SK-N-SH treated with all-trans-retinoic acid at 6 μM for 48 hours (cell line): ENCODE measurements at regions not wholly inside any gene's neighbourhood (a gene's known extent, or its start where the extent isn't known, plus 50 kb on each side); places are given as distances from the start of the nearest gene placed in this dataset.
"Not testable (repeated sequence)": the region's sequence is repeated elsewhere in the genome, so short reads cannot be mapped to it uniquely, and the experiment has no call there.

ENCODE experiments used
- ATAC-seq: fragments of 200-7000 bp; cut with Tn5 transposase; 3 replicates; pipeline ENCODE4 v1.9.1; 2020; ENCODE audit warnings: mild to moderate bottlenecking, moderate library complexity
- ARNTL ChIP-seq: fragments of 450-650 bp; formaldehyde crosslinking; IDR thresholded peaks from 2 replicates; pipeline ENCODE4 v1.5.0; 2020; ENCODE audit warnings: low read depth, mild to moderate bottlenecking, moderate library complexity, borderline replicate concordance
- BACH2 ChIP-seq: fragments of 250-450 bp; sonication (Bioruptor Pico); IDR thresholded peaks from 2 replicates; pipeline ENCODE4 v1.9.0; 2021; ENCODE audit warnings: mild to moderate bottlenecking, borderline replicate concordance
- CSDC2 ChIP-seq: fragments of 250-450 bp; sonication (Bioruptor Pico); IDR thresholded peaks from 2 replicates; pipeline ENCODE4 v1.5.0; 2020; ENCODE audit warnings: mild to moderate bottlenecking, moderate library complexity
- CSRNP3 ChIP-seq: fragments of 250-450 bp; sonication (Bioruptor Pico); IDR thresholded peaks from 2 replicates; pipeline ENCODE4 v1.5.1; 2021; ENCODE audit warnings: mild to moderate bottlenecking, moderate library complexity
- ESRRG ChIP-seq: fragments of 250-450 bp; sonication (Bioruptor Pico); IDR thresholded peaks from 2 replicates; pipeline ENCODE4 v1.6.1; 2021; ENCODE audit warnings: mild to moderate bottlenecking
- GLIS3 ChIP-seq: fragments of 250-450 bp; sonication (Bioruptor Pico); IDR thresholded peaks from 2 replicates; pipeline ENCODE4 v1.5.0; 2020; ENCODE audit warnings: mild to moderate bottlenecking, moderate library complexity
- ISL1 ChIP-seq: fragments of 250-450 bp; sonication (Bioruptor Pico); IDR thresholded peaks from 2 replicates; pipeline ENCODE4 v2.1.2; 2022; ENCODE audit warnings: mild to moderate bottlenecking, moderate library complexity
- OSR1 ChIP-seq: fragments of 250-450 bp; sonication (Bioruptor Pico); IDR thresholded peaks from 2 replicates; pipeline ENCODE4 v1.8.0; 2022; ENCODE audit warnings: moderate library complexity, mild to moderate bottlenecking, inconsistent platforms
- PPARA ChIP-seq: fragments of 250-450 bp; sonication (Bioruptor Pico); IDR thresholded peaks from 2 replicates; pipeline ENCODE4 v1.5.0; 2020; ENCODE audit warnings: mild to moderate bottlenecking, borderline replicate concordance
- RARB ChIP-seq: fragments of 250-450 bp; sonication (Bioruptor Pico); IDR thresholded peaks from 2 replicates; pipeline ENCODE4 v1.8.0; 2021; ENCODE audit warnings: mild to moderate bottlenecking, moderate library complexity
- SNAI2 ChIP-seq: fragments of 250-450 bp; sonication (Bioruptor Pico); IDR thresholded peaks from 2 replicates; pipeline ENCODE4 v1.5.0; 2020; ENCODE audit warnings: mild to moderate bottlenecking, moderate library complexity
- TCF4 ChIP-seq: fragments of 250-450 bp; sonication (Bioruptor Pico); IDR thresholded peaks from 2 replicates; pipeline ENCODE4 v1.8.0; 2021; ENCODE audit warnings: mild to moderate bottlenecking, moderate library complexity, borderline replicate concordance
- TOX ChIP-seq: fragments of 250-450 bp; sonication (Bioruptor Pico); IDR thresholded peaks from 2 replicates; pipeline ENCODE4 v1.8.0; 2021; ENCODE audit warnings: mild to moderate bottlenecking, moderate library complexity, borderline replicate concordance
- ZC3H10 ChIP-seq: fragments of 250-450 bp; sonication (Bioruptor Pico); IDR thresholded peaks from 2 replicates; pipeline ENCODE4 v1.5.1; 2021; ENCODE audit warnings: mild to moderate bottlenecking, moderate library complexity
- ZFP3 ChIP-seq: fragments of 250-450 bp; sonication (Bioruptor Pico); IDR thresholded peaks from 2 replicates; pipeline ENCODE4 v1.5.0; 2020; ENCODE audit warnings: mild to moderate bottlenecking, moderate library complexity
- ZFP30 ChIP-seq: fragments of 450-650 bp; formaldehyde crosslinking; IDR thresholded peaks from 2 replicates; pipeline ENCODE4 v1.5.0; 2022; ENCODE audit warnings: mild to moderate bottlenecking, moderate library complexity
- ZNF565 ChIP-seq: fragments of 450-650 bp; formaldehyde crosslinking; conservative IDR thresholded peaks from 2 replicates; pipeline ENCODE4 v1.5.0; 2020; ENCODE audit warnings: low read depth, mild to moderate bottlenecking, moderate library complexity
- ZNF70 ChIP-seq: fragments of 450-650 bp; formaldehyde crosslinking; IDR thresholded peaks from 2 replicates; pipeline ENCODE4 v1.5.0; 2020; ENCODE audit warnings: mild to moderate bottlenecking, moderate library complexity
- ZNF8 ChIP-seq: fragments of 450-650 bp; formaldehyde crosslinking; IDR thresholded peaks from 2 replicates; pipeline ENCODE4 v1.5.0; 2020; ENCODE audit warnings: mild to moderate bottlenecking, moderate library complexity
- TF ChIP-seq, protein P1 (sequence below): fragments of 250-450 bp; sonication (Bioruptor Pico); IDR thresholded peaks from 2 replicates; pipeline ENCODE4 v1.8.0; 2021; ENCODE audit warnings: low read depth, mild to moderate bottlenecking, moderate library complexity, borderline replicate concordance
- TF ChIP-seq, protein P2 (sequence below): fragments of 250-450 bp; sonication (Bioruptor Pico); IDR thresholded peaks from 2 replicates; pipeline ENCODE4 v1.5.0; 2020; ENCODE audit warnings: mild to moderate bottlenecking, moderate library complexity
- TF ChIP-seq, protein P3 (sequence below): fragments of 250-450 bp; sonication (Bioruptor Pico); IDR thresholded peaks from 2 replicates; pipeline ENCODE4 v1.5.1; 2020; ENCODE audit warnings: low read depth, mild to moderate bottlenecking, moderate library complexity

- TF ChIP-seq SNAI2 (CRISPR knock-in tag) (no peak), ZFP30 (CRISPR knock-in tag) (no peak), ISL1 (no peak), CSRNP3 (CRISPR knock-in tag) (no peak), PPARA (CRISPR knock-in tag) (no peak), GLIS3 (CRISPR knock-in tag) (no peak), CSDC2 (CRISPR knock-in tag) (no peak), ZFP3 (no peak), TCF4 (CRISPR knock-in tag) (no peak), ZNF565 (CRISPR knock-in tag) (no peak), ZNF8 (CRISPR knock-in tag) (no peak), ZC3H10 (CRISPR knock-in tag) (no peak), BACH2 (CRISPR knock-in tag) (no peak), RARB (CRISPR knock-in tag) (no peak), TOX (CRISPR knock-in tag) (no peak), ESRRG (CRISPR knock-in tag) (no peak), ZNF70 (no peak), OSR1 (CRISPR knock-in tag) (no peak)
- TF ChIP-seq, protein P1, sequence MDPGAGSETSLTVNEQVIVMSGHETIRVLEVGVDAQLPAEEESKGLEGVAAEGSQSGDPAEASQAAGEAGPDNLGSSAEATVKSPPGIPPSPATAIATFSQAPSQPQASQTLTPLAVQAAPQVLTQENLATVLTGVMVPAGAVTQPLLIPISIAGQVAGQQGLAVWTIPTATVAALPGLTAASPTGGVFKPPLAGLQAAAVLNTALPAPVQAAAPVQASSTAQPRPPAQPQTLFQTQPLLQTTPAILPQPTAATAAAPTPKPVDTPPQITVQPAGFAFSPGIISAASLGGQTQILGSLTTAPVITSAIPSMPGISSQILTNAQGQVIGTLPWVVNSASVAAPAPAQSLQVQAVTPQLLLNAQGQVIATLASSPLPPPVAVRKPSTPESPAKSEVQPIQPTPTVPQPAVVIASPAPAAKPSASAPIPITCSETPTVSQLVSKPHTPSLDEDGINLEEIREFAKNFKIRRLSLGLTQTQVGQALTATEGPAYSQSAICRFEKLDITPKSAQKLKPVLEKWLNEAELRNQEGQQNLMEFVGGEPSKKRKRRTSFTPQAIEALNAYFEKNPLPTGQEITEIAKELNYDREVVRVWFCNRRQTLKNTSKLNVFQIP = no peak
- ATAC-seq = no peak
Observed at GRCh38 chr20:41686961-41687360, 68.8 kb upstream of the CHD6 start.

DNA sequence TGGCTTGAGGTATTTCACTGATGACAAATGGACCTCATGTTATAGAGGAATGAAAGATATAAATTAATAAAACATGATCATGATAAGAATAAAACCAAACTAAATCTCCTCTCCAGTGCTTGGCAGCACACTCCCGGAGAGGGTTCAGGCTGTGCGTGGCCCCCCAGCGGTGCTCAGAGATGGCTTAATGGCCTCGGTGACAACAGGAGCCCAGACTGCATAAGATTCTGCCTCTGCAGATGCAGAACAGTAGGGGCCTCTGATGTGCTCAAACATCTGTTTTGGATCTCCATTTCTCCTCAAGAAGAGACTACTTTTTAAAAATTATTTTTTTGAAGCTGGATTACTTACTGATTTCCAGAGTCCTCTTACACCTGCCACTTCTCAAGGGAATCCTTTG is 67.0 kb upstream of the CHD6 start:
- not testable (repeated sequence) for ATAC-seq

DNA sequence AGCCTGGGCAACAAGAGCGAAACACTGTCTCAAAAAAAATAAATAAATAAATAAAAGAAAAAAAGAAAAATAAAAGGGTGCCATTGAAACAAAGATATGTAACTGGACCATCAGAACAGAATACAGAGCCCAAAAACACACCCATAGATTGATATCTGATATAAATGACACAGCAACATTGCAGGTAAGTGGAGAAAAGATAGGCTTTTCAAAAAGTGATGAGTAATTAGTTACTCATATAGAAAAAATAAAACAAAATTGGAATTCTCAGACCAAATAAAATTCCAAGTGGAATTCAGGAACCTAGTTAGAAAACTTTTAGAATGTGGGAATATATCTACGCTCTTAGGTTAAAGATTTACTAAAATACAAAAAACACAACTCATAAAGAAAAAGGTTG is 60.6 kb upstream of the CHD6 start:
- TF ChIP-seq TCF4 (CRISPR knock-in tag) = no peak
- no peak for TF ChIP-seq ZNF565 (CRISPR knock-in tag)
- TF ChIP-seq, protein P1 = no peak
- no peak for TF ChIP-seq ZFP3
- no peak for TF ChIP-seq GLIS3 (CRISPR knock-in tag)
- no peak for TF ChIP-seq ESRRG (CRISPR knock-in tag)
- TF ChIP-seq, protein P2, sequence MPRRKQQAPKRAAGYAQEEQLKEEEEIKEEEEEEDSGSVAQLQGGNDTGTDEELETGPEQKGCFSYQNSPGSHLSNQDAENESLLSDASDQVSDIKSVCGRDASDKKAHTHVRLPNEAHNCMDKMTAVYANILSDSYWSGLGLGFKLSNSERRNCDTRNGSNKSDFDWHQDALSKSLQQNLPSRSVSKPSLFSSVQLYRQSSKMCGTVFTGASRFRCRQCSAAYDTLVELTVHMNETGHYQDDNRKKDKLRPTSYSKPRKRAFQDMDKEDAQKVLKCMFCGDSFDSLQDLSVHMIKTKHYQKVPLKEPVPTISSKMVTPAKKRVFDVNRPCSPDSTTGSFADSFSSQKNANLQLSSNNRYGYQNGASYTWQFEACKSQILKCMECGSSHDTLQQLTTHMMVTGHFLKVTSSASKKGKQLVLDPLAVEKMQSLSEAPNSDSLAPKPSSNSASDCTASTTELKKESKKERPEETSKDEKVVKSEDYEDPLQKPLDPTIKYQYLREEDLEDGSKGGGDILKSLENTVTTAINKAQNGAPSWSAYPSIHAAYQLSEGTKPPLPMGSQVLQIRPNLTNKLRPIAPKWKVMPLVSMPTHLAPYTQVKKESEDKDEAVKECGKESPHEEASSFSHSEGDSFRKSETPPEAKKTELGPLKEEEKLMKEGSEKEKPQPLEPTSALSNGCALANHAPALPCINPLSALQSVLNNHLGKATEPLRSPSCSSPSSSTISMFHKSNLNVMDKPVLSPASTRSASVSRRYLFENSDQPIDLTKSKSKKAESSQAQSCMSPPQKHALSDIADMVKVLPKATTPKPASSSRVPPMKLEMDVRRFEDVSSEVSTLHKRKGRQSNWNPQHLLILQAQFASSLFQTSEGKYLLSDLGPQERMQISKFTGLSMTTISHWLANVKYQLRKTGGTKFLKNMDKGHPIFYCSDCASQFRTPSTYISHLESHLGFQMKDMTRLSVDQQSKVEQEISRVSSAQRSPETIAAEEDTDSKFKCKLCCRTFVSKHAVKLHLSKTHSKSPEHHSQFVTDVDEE (CRISPR knock-in tag) = no peak
- no peak for TF ChIP-seq PPARA (CRISPR knock-in tag)
- TF ChIP-seq, protein P3, sequence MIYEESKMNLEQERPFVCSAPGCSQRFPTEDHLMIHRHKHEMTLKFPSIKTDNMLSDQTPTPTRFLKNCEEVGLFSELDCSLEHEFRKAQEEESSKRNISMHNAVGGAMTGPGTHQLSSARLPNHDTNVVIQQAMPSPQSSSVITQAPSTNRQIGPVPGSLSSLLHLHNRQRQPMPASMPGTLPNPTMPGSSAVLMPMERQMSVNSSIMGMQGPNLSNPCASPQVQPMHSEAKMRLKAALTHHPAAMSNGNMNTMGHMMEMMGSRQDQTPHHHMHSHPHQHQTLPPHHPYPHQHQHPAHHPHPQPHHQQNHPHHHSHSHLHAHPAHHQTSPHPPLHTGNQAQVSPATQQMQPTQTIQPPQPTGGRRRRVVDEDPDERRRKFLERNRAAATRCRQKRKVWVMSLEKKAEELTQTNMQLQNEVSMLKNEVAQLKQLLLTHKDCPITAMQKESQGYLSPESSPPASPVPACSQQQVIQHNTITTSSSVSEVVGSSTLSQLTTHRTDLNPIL (CRISPR knock-in tag) = no peak
- no peak for TF ChIP-seq ZFP30 (CRISPR knock-in tag)
- no peak for TF ChIP-seq RARB (CRISPR knock-in tag)
- no peak for TF ChIP-seq ARNTL (CRISPR knock-in tag)
- TF ChIP-seq CSDC2 (CRISPR knock-in tag) = no peak
- no peak for TF ChIP-seq SNAI2 (CRISPR knock-in tag)
- no peak for TF ChIP-seq ISL1
- ATAC-seq = no peak
